ENCODE measurements at regions not wholly inside any gene's neighbourhood (a gene's known extent, or its start where the extent isn't known, plus 50 kb on each side); places are given as distances from the start of the nearest gene placed in this dataset.

DNA sequence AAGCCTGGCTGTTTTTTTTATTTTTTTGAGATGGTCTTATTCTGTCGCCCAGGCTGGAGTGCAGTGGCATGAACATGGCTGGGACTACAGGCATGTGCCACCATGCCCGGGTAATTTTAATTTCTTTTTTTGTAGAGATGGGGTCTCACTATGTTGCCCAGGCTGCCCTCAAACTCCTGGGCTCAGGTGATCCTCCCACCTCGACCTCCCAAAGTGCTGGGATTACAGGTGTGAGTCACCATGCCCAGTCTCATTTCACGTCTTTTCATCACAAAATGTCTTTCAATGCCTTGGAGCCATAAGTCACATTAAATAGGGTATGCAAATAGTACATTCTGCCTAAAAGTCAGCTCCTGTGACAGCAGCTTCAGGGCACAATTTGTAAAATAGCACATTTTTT is 52.8 kb downstream of the SOX2 start:
- intact Hi-C loops (cut with DNase I, micrococcal nuclease), result no loop called here
- DNase-seq (no peak), ATAC-seq (no peak)

- intact Hi-C loops (cut with DNase I, micrococcal nuclease), result no loop called here
- ATAC-seq (no peak), DNase-seq (no peak)
Measured at GRCh38 chr3:181770296-181770695, 58.6 kb downstream of the SOX2 start.

GRCh38 chr3:181771120-181771519 is 59.4 kb downstream of the SOX2 start:
- intact Hi-C loops (cut with DNase I, micrococcal nuclease), result no loop called here
- ATAC-seq, result no peak
- no peak for DNase-seq

DNA sequence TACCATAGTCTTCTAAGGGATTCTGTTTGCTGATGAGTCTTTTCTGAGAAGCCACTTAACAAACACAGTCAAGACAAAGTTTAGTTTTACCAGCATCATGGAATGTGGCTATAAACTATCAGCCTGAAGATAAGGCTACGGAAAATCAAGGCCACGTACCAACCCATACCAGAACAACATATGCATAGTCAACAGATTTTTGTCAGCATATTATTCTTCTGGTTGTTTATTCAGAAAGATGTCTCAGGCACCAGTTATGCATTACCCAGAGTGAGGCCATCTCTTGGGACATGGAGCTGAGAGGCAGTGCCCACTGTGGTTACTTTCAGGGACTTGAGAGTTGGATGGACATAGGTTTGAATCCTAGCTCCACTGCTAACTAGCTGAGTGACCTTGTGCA is 60.4 kb downstream of the SOX2 start:
- intact Hi-C loops (cut with DNase I, micrococcal nuclease), result no loop called here
- DNase-seq (no peak), ATAC-seq (no peak)

DNA sequence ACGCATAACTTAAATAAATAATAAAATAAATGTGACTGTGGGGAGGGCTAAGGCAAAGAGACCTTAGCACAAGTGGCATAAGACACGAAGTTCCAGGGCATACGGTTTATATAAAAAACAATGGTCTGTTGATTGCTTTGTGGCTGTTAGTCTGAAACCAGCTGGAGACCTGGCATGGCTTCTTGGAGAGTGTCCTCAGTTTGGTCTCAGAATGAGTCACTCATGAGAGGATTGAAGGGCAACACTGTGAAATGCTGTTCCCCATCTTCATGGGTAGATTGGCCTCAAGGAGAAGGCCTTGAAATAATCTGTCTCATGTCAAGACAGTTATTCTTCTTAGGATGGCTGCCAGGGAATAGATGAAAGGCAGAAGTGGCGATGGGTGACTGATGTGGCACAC is 62.2 kb downstream of the SOX2 start:
- no peak for DNase-seq
- ATAC-seq, result no peak
- intact Hi-C loops (cut with DNase I, micrococcal nuclease), result no loop called here

DNA sequence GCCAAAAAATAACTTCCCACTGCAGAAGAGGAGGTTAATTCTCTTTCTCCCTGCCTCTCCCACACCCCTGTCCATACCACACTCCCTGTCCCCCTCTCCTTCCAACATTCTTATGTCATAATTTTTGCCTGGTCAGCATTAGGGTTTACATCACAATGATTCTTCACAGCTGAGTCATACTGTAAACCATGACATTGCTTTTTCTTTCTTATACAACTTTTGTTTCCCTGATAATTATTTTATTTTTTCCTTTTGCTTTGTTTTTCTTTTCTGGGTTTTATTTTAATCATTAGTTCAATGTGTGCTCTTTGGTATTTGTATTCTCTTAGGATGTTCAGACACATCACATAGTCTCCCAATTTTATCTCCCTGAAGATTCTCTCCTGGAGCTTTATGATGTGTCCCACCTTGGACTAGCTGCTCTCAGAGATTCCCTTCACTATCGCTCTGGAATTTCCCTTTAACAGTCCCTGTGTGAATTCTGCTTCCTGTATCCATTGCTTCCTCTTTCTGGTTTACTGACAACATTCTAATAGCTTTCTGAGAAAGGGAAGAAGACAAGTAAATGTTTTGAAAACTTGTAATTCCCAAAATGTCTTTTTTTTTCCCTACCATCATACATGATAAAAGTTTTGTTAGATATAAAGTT is 70.7 kb downstream of the SOX2 start:
- ATAC-seq (no peak), DNase-seq (no peak)
- intact Hi-C loops (cut with DNase I, micrococcal nuclease), result no loop called here

- ATAC-seq (no peak), DNase-seq (no peak)
- intact Hi-C loops (cut with DNase I, micrococcal nuclease), result no loop called here
Measured at GRCh38 chr3:181790561-181790960, 78.8 kb downstream of the SOX2 start.

DNA sequence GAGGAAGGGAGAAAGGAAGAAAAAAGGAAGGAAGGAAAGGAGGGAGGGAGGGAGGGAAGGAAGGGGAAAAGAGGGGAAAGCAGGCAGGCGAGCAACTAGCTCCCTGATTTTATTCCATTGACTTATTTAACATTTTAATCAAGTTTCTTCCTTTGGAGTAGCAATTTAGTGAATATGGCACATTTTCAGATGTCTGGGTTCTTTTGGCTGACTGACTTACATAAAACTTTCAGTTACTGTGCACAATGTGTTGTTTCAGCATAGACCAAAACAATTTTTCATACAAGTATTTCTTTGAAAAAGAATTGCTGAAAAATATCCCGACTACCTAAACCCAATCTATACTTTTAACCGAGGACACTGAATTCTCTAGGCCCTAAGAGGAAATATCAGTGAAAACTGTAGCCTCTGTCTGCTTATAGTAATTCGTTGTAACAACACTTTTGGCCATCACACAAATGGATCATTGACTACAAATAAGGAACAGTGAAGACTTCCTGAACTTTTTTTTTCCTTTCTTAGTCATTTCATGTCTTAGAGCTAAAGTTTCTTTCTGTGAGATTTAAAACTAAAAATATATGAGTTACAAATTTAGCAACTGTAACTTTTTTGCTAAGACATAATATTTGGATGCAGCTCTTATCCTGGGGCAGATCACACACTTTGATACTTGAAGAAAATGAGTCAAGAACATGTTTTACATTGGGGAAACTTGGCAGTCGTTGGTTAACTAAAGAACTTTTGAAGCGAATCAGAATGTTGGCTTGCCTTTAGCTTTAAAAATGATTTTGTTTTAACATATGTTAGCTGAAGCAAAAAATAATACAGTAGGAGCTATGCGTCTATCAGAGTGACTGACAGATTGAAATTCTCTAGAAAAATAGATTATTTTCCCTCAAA is 79.6 kb downstream of the SOX2 start:
- intact Hi-C loops (cut with DNase I, micrococcal nuclease), result no loop called here
- DNase-seq (no peak), ATAC-seq (no peak)

DNA sequence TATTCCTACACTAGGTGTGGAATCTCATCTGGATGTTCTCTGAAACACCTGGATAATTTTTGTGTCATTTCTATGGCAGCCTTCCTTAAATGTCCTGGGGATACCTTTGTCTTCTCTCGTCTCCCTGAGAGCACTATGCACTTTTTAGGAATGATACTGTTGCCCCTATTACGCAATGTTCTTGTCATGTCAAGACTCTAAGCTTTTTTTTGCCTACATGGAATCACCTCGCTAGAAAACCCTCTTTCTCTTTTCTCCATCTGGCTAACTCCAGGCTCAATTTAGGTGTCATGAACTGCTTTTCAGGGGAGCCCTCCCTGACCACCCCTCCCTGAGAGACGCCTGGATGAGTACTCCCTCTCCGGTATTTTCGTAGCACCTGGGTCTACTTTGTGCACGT is 81.3 kb downstream of the SOX2 start:
- ATAC-seq, result no peak
- DNase-seq, result no peak
- intact Hi-C loops (cut with DNase I, micrococcal nuclease), result no loop called here

- DNase-seq, result no peak
- intact Hi-C loops (cut with DNase I, micrococcal nuclease), result no loop called here
- no peak for ATAC-seq
Measured at GRCh38 chr3:181794011-181794790, 82.5 kb downstream of the SOX2 start.

DNA sequence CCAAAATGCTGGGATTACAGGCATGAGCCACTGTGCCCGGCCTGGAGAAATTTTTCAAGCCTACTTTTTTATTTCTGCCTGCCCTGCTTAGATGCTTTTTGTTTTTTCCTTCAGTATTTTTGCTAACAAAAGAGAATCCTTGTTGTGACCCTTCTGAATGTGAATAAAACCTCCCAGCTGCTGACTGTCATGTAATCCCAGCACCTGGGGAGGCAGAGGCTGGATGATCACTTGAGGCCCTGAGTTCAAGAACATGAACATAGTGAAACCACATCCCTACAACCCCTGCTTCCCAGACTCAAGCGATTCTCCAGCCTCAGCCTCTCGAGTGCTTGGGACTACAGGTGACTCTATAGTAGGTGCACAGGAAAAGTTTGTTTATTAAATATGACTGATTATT is 84.9 kb downstream of the SOX2 start:
- ATAC-seq (no peak), DNase-seq (no peak)
- intact Hi-C loops (cut with DNase I, micrococcal nuclease), result no loop called here

DNA sequence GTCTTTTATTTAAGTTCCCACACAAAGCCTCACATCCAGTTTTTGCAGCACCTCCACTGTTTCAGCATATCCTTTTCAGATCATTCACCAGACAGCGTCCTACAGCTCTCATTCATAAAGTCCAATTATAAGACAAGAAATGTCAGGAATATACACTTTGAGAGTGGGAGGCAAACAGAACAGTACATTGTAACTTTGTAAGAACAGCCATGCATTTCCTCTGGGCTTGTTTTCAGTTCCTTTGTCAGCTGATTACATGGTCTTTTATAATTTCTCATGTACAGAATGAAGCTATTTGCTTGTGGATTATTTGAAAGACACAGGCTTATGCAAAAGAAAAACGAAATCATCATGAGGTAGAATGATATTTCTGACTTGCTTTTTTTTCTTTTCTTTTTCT is 85.7 kb downstream of the SOX2 start:
- intact Hi-C loops (cut with DNase I, micrococcal nuclease), result no loop called here
- ATAC-seq, result no peak
- no peak for DNase-seq

GRCh38 chr3:181805703-181806102 is 94.0 kb downstream of the SOX2 start:
- intact Hi-C loops (cut with DNase I, micrococcal nuclease), result no loop called here
- ATAC-seq, result no peak
- DNase-seq, result no peak

DNA sequence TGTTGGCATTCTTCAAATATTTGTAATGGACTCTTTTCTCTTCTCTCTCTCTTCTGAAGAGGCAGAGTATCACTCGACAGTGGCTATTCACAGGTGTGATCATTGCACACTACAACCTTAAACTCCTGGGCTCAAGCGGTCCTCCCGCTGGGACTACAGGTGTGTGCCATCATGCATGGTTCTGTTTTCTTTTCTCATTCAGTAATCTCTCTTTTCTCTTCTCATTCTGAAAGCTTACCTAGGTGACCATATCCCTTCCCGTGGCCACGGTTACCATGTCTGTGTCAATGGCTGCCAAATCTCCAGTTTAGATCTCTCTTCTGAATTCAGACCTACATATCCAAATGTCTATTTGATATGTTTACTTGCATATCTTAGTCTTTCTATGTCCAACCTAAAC is 96.3 kb downstream of the SOX2 start:
- DNase-seq (no peak), ATAC-seq (no peak)
- intact Hi-C loops (cut with DNase I, micrococcal nuclease), result no loop called here

- DNase-seq, result no peak
- ATAC-seq, result no peak
- intact Hi-C loops (cut with DNase I, micrococcal nuclease), result no loop called here
Measured at GRCh38 chr3:181823716-181824115, 112.0 kb downstream of the SOX2 start.

DNA sequence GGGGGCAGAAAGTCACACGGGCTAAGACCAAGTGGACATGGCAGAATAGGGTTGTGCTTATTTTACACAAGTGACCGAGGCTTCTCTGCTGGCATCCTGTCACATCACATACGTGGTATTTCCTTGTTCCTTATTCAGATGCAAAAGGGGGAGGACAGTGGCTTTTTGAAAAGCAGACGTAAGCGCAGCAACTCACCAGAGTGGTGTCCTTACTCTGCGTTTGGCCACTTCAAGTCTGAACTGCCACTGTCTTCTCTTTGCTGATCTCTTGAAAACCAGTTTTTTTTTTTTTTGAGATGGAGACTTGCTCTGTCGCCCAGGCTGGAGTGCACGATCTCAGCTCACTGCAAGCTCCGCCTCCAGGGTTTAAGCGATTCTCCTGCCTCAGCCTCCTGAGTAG is 113.2 kb downstream of the SOX2 start:
- DNase-seq (no peak), ATAC-seq (no peak)
- intact Hi-C loops (cut with DNase I, micrococcal nuclease), result no loop called here

GRCh38 chr3:181839039-181839915 is 127.6 kb downstream of the SOX2 start:
- DNase-seq (no peak), ATAC-seq (no peak)
- intact Hi-C loops (cut with DNase I, micrococcal nuclease), result no loop called here

DNA sequence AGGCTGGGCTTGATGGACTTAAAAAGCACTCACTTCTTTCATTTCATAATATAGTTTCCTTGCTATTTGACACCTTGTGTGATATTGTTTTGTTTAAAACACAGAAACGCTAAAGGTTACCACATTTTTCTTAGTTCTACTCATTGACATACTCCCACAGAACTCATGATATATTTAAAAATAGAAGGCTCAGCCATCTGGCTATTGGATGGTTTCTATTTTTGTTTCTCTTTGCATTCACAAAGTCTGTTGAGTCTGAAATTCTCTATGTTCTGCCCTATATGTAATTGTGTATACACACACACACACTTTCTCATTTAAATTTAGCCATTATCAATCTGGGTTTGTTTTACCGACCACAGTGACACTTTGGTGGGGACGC is 128.2 kb downstream of the SOX2 start:
- no peak for DNase-seq
- no peak for ATAC-seq
- intact Hi-C loops (cut with DNase I, micrococcal nuclease), result no loop called here

DNA sequence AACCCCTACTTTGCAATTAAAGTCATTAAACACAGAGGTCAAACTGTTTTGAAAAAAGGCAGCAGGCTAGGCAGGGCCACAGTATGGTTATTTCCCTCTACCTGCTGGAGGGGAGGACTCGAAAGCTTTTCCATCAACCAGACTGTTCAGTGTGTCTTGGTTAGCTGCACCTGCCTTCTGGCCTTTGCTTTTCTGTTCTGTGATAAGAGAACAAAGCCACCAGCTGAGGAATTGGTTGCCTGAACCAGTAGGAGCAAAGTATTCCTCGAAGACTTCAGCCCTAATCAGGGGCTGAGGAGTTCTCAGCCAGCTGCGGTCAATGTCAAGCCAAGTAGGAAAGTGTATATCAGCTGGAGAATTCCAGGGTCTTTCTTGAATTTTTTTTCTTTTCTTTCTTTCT is 132.5 kb downstream of the SOX2 start:
- DNase-seq, result no peak
- intact Hi-C loops (cut with DNase I, micrococcal nuclease), result no loop called here
- no peak for ATAC-seq

Data from left colon (tissue), 2 donors.